ENCODE measurements at regions not wholly inside any gene's neighbourhood (a gene's known extent, or its start where the extent isn't known, plus 50 kb on each side); places are given as distances from the start of the nearest gene placed in this dataset.

GRCh38 chr1:225720937-225721336 is 56.7 kb upstream of the SRP9 start:
- no peak overlapping the region for H2BK5ac ChIP-seq (ENCODE audit: low read depth, low read length)
- H4K91ac ChIP-seq (replicated peaks; ENCODE audit: insufficient read length, low read length), result no peak overlapping the region
- H2BK15ac ChIP-seq (ENCODE audit: low read length), result no peak overlapping the region
- H3K23ac ChIP-seq (ENCODE audit: insufficient read length), result no peak overlapping the region
- no peaks in the 10 kb centered on the region for H3K9me3 ChIP-seq (ENCODE audit: insufficient read depth in 2 of 2, low read depth in 1 of 2, low read length in 1 of 2)
- H3K79me1 ChIP-seq (ENCODE audit: low read depth, low read length), result no peaks in the 10 kb centered on the region
- no peak overlapping the region for H2BK12ac ChIP-seq (ENCODE audit: low read depth, low read length)
- ChIA-PET POLR2A (ENCODE audit: partially characterized antibody) (interaction anchor here (0.9 kb wide), 1 partner anchor 69 kb away, joined by 3 read pairs; no protein-coding TSS in a partner anchor), CTCF (ENCODE audit: partially characterized antibody) (interaction anchor here (0.6 to 2.6 kb wide), 3 partner anchors 13 to 1629 kb away, joined by 3 to 7 read pairs (median 3); no protein-coding TSS in a partner anchor)
- FAIRE-seq (no peak), DNase-seq (ENCODE audit: low read depth in 1 of 2, low spot score in 2 of 2) (no peak)
- H3K14ac ChIP-seq (ENCODE audit: insufficient read length), result no peak overlapping the region
- no peak overlapping the region for H2BK20ac ChIP-seq (ENCODE audit: low read length)
- no peaks in the 10 kb centered on the region for H3K27me3 ChIP-seq (replicated peaks in 1 of 4; ENCODE audit: control insufficient read depth in 3 of 4, extremely low read depth in 1 of 4, insufficient read depth in 3 of 4, low read length in 3 of 4)
- H3K36me3 ChIP-seq (ENCODE audit: control insufficient read depth in 2 of 4, insufficient read depth in 4 of 4, low read length in 3 of 4), result no peaks in the 10 kb centered on the region
- no peak overlapping the region for H3K56ac ChIP-seq (replicated peaks; ENCODE audit: insufficient read length, low read depth, low read length)
- H3K4me3 ChIP-seq (ENCODE audit: extremely low read depth in 1 of 4, insufficient read depth in 2 of 4, low read depth in 3 of 4, low read length in 4 of 4), result no peak overlapping the region
- no peak overlapping the region for H3K9ac ChIP-seq (replicated peaks in 1 of 4; ENCODE audit: extremely low read depth in 1 of 4, low read depth in 3 of 4, low read length in 3 of 4)
- H3K23me2 ChIP-seq (ENCODE audit: low read depth, low read length), result no peaks in the 10 kb centered on the region
- H3K4ac ChIP-seq (replicated peaks; ENCODE audit: insufficient read length, low read depth, low read length), result no peak overlapping the region
- no peak overlapping the region for H3K4me2 ChIP-seq (ENCODE audit: insufficient read depth in 1 of 2, low read depth in 2 of 2, low read length in 2 of 2)
- H4K20me1 ChIP-seq (replicated peaks in 1 of 2; ENCODE audit: control insufficient read depth in 1 of 2, insufficient read depth in 2 of 2, low read length in 2 of 2), result no peaks in the 10 kb centered on the region
- H4K5ac ChIP-seq (ENCODE audit: insufficient read length, low read depth, low read length), result no peak overlapping the region
- H4K8ac ChIP-seq (ENCODE audit: extremely low read depth, insufficient read depth, low read length), result no peak overlapping the region
- H2AFZ ChIP-seq (ENCODE audit: low read length), result no peak overlapping the region
- no peaks in the 10 kb centered on the region for H3K4me1 ChIP-seq (replicated peaks in 1 of 4; ENCODE audit: control insufficient read depth in 3 of 4, insufficient read depth in 4 of 4, low read length in 3 of 4)
- H3K18ac ChIP-seq (ENCODE audit: extremely low read depth, low read length), result no peak overlapping the region
- H3K27ac ChIP-seq (ENCODE audit: low read depth, low read length), result no peak overlapping the region
- H3K79me2 ChIP-seq (ENCODE audit: control insufficient read depth in 1 of 2, insufficient read depth in 2 of 2, low read length in 2 of 2), result no peaks in the 10 kb centered on the region
- no peak overlapping the region for H2BK120ac ChIP-seq (replicated peaks; ENCODE audit: low read depth, low read length)
- no peak overlapping the region for H2AK5ac ChIP-seq (ENCODE audit: low read depth, low read length)
- 92% methylated on average over 4 of the region's 4 CpGs; no CpG with 5 or more reads in 1 of the 2 experiments for whole genome bisulfite sequencing, 2 experiments (ENCODE audit: extremely low coverage in 1 of 2, insufficient coverage in 1 of 2, insufficient read length in 1 of 2, insufficient replicate concordance in 2 of 2, low coverage in 1 of 2, low lambda C conversion rate in 2 of 2, missing lambda C conversion rate in 1 of 2)
- no peak for TF ChIP-seq TEAD4 (IDR thresholded peaks at IDR 0.05; ENCODE audit: low read depth, low read length)
- no peak for TF ChIP-seq BACH1 (IDR thresholded peaks at IDR 0.05; ENCODE audit: low read length)
- no peak for TF ChIP-seq BRCA1 (IDR thresholded peaks at IDR 0.05; ENCODE audit: low read depth, low read length)
